NCI-H1417 treated with DMSO at 0.1 percent for 48 hours (cell line): ENCODE measurements at regions not wholly inside any gene's neighbourhood (a gene's known extent, or its start where the extent isn't known, plus 50 kb on each side); places are given as distances from the start of the nearest gene placed in this dataset.

Experiments used
- DNase-seq: peaks from one replicate; lab custom pipeline; 2025; lab: John Stamatoyannopoulos, UW

DNA sequence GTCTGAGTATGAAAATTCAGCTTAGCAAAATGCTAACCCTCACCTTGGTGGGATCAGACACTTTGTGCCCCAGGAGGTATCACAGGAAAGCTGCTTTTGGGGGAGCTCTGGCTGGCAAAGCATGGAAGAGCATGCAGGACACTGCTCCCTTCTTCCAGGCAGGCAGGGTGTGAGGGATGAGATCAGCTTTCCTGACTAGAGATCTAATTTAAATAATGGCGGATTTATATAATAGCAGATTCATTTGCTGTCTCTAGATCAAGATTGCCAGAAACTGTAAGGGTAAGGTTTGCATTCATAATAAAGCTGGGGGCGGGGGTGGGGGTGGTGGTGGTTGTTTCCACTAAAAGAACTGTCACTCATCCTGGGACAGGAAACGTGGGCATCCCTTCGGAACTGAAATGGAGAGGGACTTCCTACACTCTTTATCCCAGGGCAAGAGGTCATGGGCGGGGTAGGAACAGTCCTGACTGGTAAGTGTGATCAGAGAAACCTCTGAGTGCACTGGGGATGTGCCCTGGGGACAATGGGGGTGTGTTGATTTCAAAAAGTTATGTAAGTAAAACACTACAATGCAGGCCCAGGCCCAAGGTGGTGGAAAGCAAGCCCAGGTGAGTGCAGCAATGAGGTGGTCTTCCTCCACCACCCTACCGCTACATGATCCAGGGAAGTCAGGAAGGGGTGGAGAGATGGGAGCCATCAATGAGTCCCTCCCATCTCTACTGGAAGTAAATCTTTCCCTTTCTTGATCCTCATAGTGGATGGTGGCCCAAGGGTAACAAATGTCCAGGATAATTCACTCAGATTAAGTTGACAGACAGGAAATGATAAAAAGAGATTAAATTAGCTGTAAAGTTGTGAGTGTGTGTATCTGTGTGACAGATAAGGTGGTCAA, 171.4 kb upstream of the SERPINE2 start:
- DNase-seq: no peak

DNA sequence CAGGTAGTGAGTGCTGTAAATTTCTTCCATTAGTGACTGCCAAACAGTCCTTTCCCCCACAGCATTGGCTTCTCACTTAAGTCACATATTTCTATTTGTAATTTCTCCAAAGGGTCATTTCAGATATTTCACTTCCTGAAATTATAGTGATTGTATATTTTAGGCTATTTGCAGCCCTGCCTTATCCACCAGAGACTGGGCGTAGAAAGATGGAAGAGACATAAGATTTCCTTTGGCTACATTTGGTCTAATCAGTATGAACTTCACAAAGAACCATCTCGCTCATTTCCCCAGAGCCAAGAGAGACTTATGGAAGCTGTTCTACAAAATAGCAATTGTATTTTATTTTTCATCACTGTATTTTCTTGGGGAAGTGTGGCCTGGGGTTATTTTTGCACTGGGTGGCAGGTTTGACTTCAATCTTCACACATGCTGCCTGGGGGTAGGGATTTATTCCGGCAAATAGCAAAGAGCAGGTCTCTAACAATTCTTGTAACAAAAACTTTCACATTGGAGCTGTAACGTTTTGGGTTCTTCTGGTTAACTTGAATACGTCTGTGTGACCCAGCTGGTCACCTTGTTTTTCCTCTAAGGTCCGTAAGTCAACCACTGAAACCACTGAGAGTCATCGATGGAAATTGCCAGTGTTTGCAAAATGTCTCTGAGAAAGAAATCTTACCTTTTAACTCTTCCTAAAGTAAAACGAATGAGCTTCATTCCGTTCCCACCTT, 170.6 kb upstream of the SERPINE2 start:
- DNase-seq: no peak

DNA sequence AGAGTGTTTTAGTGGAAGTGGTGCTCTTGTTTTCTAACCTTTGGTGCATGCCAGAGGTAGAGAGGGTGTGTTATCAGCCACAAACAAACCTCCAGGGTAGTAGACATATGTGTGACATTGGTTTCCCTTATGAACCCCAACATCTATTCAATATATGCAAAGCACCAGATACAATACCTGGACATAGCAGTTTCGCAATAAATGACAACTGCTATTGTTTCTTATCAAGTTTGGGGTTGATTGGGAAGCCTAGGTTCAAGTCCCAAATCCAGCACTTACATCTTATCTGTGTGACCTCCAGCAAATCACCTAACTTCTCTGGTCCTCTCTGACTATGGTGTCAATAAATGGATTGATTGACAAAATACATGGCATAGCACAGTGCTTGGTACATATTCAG, 169.4 kb upstream of the SERPINE2 start:
- DNase-seq: no peak

DNA sequence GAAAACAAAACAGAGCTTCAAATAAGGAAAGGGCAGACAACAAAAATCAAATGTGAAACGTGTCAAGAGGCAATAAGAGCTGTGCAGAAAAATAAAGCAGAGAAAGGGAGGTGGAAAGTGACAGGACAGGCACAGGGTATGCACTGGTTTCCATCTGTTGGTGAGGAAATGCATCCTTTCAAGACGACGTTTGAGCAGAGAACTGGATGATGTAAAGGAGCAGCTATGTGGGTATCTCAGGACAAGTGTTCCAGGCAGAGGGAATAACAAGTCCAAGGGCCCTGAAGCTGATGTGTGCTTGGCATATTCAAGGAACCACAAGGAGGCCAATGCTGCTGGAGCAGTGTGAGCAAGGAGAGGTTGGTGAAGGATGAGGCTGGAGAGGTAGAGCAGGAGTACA, 168.9 kb upstream of the SERPINE2 start:
- no peak for DNase-seq

DNA sequence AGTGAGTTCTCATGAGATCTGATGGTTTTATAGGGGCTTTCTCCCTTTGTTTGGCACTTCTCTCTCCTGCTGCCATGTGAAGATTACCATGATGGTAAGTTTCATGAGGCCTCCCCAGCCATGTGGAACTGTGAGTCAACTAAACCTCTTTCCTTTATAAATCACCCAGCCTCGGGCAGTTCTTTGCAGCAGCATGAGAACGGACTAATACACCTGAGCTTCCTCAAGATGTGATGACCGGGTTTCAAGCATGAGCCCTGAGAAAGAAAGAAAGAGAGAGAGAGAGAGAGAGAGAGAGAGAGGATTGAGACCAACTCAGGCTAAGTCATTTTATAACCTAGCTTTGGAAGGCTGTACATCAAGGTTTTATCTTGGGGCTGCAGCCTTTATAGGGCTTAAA, 167.7 kb upstream of the SERPINE2 start:
- DNase-seq: no peak

DNA sequence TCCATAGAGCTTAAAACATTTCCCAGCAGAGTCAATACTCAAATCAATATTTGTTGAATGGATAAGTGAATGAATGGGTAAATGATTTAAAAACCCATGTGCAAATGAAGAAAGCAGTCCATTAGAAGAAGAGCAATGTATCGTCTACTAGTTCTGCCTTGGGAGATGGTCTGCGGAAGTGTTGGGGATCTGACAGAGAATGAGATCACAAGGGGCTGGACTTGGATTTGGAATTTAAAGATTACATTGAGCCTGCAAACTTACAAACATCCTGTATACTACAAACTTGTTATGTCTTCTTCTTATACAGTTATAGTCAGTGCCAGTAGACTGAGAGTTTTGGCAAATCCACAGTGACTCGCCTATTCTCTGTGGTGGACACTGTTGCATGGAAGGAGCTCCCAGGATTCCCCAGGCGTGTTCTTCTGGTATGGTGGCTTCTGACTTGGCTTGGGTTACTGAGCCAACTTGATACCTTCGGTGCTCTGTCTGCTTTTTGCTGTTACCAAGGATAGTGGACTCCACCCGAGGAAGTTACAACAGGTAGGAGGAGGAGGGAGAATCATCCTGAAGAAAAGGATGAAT, 163.3 kb upstream of the SERPINE2 start:
- DNase-seq: no peak

DNA sequence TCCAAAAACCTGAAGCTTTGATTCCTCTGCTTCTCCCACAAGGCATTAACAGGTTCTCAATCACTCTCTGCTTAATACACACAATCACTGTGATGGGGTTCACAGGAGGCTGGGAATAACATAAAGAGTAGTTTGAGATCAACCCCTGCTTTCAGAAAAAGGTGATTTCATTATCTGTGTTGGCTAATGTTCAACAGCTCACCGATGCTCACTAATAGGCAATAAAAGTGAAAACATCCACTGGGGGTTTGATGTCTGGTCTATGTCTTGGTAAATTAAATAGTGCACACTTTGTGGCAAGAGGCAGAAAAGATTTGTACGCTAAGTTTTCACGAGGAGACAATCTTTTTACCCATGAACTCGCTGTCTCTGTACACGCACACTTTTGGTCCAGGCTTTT, 159.3 kb upstream of the SERPINE2 start:
- no peak for DNase-seq

DNA sequence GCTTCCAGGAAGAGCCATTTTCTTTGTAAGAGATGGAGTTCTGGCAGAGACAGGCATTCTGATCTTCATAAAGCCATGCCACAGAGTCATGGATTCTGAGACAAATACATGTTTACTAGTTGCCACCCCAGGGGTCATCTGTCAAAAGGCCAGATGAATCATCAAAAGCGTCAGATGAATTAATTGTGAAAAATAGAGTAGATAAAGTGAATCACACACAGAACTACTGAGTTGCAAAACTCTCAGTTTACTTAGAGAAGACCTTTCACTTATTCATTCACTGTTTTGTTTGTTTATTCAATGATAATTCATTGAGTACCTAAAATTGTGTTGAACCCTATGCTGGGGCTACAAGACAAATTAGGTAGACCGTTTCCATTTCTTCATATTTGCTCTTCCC, 157.7 kb upstream of the SERPINE2 start:
- DNase-seq: no peak

DNA sequence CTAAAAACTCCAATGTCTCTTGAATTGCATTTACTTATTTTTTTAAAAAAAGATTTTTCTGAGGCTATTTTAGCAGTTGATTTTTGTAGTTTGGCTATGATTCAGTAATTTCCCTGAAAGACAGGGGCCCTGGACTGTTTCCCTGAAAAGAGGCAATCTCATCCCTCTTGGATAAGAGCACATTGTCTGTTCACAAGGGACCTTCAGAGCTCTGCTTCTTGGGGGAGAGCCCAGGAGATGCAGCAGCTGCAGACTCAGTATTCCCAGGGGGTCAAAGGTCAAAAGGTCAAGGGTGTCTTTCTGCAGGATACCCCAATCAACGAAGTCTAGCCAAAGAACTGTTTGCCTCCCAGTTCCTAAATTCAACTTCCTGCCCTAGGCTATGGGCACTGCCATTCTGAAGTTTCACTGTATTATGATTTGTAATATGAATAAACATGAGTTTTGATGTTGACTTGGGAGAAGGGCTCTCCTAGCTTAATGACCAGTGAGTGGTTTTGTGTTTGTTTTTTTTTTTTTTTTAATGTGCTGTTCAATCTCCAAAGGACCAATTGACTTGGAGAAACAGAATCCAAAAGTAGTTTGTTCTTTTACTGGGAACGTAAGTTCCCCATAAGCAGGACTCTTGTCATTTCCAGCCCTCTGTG, 157.0 kb upstream of the SERPINE2 start:
- DNase-seq: no peak

DNA sequence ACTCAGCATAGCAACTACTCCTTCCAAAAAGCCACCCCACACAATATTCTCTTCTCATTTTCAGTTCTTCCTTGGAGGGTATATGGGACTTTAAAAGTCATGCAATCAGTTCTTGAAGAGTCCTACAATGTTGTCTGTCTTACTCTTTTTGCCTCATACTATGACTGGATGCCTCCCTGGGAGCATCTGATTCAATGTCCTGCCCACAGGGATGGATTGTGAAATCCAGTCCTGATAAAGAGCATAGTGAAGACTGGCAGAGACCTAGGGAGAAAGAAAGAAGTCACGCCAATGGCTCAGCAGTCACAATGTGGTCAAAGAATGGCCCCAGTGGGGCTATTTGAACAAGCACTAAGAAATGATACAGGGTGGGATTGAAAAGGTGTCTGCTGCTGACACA, 155.1 kb upstream of the SERPINE2 start:
- no peak for DNase-seq

DNA sequence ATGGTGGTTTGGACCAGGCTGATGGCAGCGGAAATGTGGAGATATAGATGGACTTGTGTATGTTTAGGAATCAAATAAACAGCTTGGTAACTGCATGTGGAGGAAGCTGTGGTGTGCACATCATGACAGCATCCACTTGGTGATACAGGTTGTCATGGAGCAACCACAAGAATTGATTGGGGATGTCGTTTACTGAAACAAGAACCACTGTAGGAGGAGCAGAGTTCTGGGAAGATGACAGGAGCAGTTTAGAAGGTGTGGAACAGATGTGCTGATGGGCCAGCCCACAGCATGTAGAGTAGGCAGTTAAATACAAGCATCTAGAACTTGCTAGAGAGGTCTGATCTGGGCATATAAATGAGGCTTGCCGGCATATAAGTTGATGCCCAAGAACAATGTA, 152.4 kb upstream of the SERPINE2 start:
- no peak for DNase-seq

DNA sequence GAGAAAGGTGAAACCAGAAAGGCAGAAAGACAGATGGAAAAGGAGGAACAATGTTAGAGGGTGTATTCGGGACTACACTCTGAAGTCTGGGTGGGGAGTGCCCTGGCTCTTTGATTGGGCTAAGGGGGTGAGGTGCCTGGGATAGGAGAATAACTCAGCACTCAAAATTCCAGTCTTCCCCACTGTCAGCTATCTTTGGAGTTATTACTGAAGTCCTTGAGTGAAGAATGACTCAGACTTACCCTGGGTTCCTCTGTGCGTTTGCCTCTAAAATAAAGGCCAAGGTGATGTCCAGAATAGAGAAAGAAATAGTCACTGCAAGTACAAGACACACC, 151.8 kb upstream of the SERPINE2 start:
- DNase-seq: no peak

DNA sequence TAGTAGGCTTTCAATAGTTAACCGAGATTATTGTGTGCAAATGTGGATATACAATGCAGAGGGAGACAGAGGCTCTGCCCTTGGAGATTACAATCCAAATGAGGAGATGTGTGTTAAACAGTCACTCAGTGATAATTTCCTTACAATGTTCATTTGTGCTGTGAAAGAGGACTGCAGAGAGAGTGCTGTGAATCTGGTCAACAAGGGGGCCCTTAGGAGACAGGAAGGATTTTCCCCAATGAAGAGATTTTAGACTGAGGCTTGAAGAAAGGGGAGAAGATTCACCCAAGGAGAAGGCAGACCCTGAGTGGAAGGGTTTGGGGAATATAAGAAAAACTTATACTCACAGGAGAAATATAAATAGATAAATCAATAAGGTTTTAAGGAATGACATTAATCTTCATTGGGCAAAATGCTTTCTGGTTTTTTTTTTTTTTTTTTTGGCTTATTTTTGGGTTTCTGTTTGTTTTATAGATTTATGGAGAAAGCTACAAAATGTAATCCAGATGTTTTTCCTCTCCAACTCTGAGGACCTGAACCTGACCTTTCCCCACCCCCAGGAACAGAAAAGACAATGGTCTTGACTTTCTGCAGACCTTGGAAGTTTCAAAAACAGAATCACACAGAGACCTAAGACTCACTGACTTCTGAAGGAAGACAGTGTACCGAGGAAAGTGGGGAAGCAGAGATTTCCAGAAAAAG, 151.3 kb upstream of the SERPINE2 start:
- no peak for DNase-seq

DNA sequence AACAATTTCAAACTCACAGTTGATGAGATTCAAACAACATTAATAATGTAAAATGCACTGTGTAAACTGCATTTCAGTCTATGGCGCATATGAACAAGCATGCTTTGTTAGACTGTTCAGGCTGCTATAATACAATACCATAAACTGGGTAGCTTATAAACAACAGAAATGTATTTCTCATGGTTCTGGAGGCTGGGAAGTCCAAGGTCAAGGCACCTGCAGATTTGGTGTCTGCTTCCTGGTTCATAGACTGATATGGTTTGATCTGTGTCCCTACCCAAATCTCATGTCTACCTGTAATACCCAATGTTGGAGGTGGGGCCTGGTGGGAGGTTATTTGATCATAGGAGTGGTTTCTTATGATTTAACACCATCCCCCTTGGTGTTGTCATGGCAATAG, 148.1 kb upstream of the SERPINE2 start:
- no peak for DNase-seq

DNA sequence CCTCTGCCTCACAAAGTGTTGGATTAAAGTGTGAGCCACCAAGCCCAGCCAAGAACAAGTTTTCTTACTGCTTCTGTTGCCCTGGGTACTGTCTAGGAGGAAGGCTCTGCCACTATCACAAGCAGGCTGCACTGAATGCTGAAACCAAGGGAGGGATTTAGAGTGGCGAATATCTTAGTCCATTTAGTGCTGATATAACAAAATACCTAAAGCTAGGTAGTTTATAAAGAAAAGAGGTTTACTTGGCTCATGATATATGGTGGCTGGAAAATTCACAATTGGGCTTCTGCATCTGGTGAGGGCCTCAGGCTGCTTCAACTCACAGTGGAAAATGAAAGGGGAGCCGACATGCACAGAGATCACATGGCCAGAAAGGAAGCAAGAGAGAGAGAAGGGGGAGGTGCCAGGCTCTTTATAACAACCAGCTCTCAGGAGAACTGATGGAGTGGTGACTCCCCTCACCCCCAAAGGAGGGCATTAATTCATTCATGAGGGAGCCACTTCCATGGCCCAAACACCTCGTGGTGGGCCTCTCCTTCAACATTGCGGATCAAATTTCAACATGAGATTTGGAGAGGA, 146.0 kb upstream of the SERPINE2 start:
- no peak for DNase-seq

DNA sequence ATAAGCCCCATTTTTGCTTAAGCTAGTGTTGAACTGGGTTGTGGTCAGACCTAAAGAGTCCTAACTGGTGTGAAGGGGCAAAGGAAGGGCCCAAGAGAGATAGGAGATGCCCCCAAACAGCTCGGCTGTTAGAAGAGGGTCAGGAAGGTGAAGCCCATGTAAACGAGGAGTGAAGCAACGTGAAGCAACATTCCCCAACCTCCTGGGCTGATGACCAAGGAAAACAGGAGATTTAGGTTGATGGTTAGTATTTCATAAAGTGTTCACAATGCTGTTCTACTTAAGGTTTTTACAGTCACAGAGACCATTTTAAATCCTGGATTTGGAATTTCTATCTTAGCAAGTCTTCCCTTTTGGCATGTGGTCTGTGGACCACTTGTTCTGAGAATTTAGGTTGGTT, 144.0 kb upstream of the SERPINE2 start:
- no peak for DNase-seq

DNA sequence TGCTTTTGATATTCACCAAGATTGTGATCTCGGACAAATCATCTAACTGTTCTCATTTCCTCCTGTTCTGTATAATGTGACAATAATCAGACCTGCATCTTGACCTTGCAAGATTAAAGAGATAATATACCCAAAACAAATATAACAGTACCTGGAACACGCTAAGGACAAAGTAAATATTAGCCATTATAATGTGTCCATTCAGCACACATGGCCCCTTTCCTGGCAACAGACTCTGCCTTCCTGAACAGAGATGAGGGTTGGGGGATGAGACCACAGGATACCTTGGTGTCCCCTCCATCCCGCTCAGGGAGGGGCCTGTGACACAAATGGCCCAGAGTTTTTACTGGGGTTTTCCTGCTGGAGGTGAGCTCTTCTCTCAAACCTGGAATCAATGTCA, 143.4 kb upstream of the SERPINE2 start:
- no peak for DNase-seq

DNA sequence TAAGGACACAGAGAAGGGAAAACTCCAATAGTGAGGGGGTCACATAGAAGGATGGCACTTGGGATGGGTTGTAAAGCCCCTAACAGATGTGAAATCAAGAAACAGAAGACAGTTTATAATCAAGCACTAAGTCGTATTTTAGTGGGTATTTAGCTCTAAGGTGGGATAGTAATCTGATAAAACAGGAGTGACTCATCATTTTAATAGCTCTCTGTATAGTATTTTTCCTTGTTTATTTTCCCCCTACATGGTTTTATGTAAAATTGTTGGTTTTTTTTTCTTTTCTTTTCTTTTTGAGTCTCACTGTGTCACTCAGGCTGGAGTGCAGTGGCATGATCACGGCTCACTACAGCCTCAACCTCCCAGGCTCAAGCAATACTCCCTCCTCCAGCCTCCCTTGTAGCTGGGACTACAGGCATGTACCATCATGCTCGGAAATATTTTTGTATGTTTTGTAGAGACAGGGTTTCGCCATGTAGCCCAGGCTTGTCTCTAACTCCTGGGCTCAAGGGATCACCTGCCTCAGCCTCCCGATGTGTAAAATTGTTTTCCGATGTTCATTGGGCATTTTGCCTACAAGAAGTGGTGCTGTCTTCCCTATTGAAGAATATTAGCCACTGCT, 142.6 kb upstream of the SERPINE2 start:
- DNase-seq: no peak

DNA sequence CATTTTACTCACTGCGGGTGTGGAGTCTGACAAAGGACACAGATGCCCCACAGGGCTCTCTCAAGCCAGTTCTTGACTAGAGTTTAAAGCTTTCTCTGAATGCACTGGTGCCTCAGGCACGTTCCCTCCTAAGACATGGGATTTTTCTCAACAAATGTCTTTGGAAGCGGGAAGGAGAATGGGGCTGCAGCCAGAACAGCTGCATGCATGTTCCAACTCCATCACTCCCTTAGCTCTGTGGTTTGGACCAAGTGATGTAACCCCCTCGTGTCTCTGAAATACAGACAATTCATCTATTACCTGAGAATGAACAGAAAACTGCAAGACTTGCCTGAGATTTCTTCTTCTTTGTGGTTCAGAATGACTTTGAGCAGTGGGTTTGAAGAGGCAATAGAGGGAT, 141.7 kb upstream of the SERPINE2 start:
- no peak for DNase-seq

DNA sequence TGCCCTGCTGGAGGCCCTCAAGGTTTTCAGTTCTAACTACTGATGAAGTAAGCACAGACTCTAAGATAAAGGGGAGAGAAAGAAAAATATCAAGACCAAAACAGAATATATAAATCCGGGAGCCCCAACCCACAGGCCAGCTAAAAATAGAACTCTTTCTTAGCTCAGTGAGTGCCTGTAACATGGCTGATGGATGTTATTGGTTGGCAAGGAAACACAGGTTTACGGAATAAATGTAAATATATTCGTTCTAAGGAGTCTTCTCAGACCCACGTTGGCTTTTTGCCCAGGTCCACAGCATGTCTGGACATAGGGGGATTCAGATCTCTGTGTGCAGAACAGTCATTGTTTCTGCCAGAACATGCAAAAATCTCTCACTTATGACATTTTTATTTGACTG, 139.0 kb upstream of the SERPINE2 start:
- no peak for DNase-seq

DNA sequence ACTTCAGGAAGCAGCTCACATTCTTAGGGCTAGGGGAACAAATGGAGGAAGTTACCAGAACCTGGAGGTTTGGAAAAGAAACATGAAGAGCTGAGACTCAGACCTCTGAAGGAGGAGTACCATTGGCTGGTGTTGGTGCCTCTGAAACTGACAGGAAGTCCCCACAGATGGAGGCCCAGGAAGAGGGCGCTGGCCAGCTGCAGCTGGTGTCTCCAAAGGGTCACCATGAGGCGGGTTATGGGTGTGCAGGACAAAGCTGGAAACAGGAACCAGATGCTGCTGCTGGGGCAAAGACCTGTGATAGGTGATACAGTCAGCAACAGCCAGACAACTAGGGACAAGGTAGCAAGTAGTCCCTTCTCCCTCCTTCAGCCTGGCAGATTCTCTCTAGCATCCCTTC, 136.5 kb upstream of the SERPINE2 start:
- no peak for DNase-seq
